GM18907 (cell line): ENCODE measurements at regions not wholly inside any gene's neighbourhood (a gene's known extent, or its start where the extent isn't known, plus 50 kb on each side); places are given as distances from the start of the nearest gene placed in this dataset.

Experiments used
- ATAC-seq: cut with Tn5 transposase; IDR thresholded peaks from one replicate; pipeline ENCODE4 v1.9.1; 2021; ENCODE audit warnings: mild to moderate bottlenecking, moderate library complexity; ENCODE audit not compliant: unreplicated experiment

- ATAC-seq, result no peak
These were observed 326.9 kb upstream of the DIO3 start for GRCh38 chr14:101234244-101234937.

- ATAC-seq, result no peak
These were observed 326.3 kb upstream of the DIO3 start for GRCh38 chr14:101234999-101235334.

- ATAC-seq, result no peak
These were observed 325.8 kb upstream of the DIO3 start for GRCh38 chr14:101235335-101236103.

- no peak for ATAC-seq
These were observed 324.6 kb upstream of the DIO3 start for GRCh38 chr14:101236496-101237251.

GRCh38 chr14:101237252-101237616, 324.1 kb upstream of the DIO3 start:
- no peak for ATAC-seq

- no peak for ATAC-seq
These were observed 322.2 kb upstream of the DIO3 start for GRCh38 chr14:101239065-101239464.

GRCh38 chr14:101241147-101241546, 320.1 kb upstream of the DIO3 start:
- no peak for ATAC-seq

- ATAC-seq, result no peak
These were observed 319.5 kb upstream of the DIO3 start for GRCh38 chr14:101241807-101242278.

- no peak for ATAC-seq
These were observed 318.6 kb upstream of the DIO3 start for GRCh38 chr14:101242442-101243385.

- no peak for ATAC-seq
These were observed 317.5 kb upstream of the DIO3 start for GRCh38 chr14:101243587-101244338.

GRCh38 chr14:101246894-101247841, 314.1 kb upstream of the DIO3 start:
- no peak for ATAC-seq

GRCh38 chr14:101247842-101248725, 313.2 kb upstream of the DIO3 start:
- ATAC-seq, result no peak

- ATAC-seq, result no peak
These were observed 312.2 kb upstream of the DIO3 start for GRCh38 chr14:101248840-101249675.

GRCh38 chr14:101249676-101250036, 311.6 kb upstream of the DIO3 start:
- ATAC-seq, result no peak

GRCh38 chr14:101250336-101250947, 310.9 kb upstream of the DIO3 start:
- no peak for ATAC-seq

- no peak for ATAC-seq
These were observed 310.1 kb upstream of the DIO3 start for GRCh38 chr14:101250948-101251811.
